ENCODE measurements at regions not wholly inside any gene's neighbourhood (a gene's known extent, or its start where the extent isn't known, plus 50 kb on each side); places are given as distances from the start of the nearest gene placed in this dataset.
"Not testable (repeated sequence)": the region's sequence is repeated elsewhere in the genome, so short reads cannot be mapped to it uniquely, and the experiment has no call there.

DNA sequence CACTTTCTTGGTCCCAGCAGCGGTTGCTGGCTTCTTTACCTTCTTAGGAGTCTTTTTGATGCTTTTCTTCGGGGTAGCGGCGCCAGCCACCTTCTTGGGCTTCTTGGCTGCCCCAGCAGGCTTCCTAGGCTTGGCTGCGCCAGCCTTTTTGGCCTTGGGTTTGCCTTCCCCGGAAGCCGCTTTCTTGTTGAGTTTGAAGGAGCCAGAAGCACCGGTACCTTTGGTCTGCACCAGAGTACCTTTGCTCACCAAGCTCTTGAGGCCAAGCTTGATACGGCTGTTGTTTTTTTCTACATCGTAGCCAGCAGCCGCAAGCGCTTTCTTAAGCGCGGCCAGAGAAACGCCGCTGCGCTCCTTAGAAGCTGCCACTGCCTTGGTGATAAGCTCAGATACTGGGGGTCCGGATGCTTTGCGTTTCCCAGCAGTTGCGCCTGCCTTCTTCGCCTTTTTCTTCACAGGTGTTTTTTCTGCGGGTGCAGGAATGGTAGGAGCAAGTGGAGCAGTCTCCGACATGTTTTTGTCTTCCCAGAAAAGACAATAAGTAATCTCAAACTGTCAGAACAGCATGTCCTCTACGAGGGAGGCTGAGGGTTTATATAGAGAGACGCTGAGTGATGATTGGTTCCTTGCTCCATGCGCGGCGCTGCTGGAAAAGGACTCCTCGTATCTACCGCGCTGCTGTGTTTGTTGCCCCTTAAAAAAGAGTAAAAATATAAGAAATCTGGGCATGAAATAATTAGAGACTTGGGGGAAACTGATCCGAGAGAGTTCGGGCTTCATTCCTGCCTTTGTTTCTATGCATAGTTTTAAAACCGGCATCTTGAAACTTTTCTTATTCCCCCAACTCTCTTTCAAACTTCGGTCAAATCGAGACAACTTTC lies 130.3 kb upstream of the BTN3A2 start:
- DNase-seq: peak; percentile 75

DNA sequence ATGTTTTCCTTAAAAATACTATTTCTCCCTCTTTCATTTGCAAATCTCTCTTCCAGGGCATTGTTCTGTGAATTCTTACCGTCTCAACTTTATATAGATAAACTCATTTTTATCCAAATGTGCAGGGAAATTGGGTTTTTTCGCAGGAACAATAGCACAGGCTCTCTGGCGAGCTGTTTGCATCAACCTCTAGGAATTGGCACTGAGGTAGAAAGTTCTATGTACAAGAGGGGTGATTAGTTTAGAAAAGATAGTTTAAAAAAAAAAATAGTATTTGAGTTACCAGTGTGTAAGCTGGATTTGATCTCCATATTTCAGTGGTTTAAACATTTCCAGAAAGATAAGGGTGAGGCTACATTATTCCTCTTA lies 129.7 kb upstream of the BTN3A2 start:
- DNase-seq: no peak

DNA sequence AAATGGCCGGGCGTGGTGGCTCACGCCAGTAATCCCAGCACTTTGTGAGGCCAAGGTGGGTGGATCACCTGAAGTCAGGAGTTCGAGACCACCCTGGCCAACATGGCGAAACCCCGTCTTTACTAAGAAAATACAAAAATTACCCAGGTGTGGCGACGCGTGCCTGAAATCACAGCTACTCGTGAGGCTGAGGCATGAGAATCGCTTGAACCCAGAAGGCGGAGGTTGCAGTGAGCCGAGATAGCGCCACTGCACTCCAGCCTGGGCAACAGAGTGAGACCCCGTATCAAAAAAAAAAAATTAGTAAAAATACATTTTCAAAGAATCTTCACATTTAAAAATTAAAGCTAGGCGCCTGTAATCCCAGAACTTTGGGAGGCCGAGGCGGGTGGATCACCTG lies 125.6 kb upstream of the BTN3A2 start:
- not testable (repeated sequence) for DNase-seq

DNA sequence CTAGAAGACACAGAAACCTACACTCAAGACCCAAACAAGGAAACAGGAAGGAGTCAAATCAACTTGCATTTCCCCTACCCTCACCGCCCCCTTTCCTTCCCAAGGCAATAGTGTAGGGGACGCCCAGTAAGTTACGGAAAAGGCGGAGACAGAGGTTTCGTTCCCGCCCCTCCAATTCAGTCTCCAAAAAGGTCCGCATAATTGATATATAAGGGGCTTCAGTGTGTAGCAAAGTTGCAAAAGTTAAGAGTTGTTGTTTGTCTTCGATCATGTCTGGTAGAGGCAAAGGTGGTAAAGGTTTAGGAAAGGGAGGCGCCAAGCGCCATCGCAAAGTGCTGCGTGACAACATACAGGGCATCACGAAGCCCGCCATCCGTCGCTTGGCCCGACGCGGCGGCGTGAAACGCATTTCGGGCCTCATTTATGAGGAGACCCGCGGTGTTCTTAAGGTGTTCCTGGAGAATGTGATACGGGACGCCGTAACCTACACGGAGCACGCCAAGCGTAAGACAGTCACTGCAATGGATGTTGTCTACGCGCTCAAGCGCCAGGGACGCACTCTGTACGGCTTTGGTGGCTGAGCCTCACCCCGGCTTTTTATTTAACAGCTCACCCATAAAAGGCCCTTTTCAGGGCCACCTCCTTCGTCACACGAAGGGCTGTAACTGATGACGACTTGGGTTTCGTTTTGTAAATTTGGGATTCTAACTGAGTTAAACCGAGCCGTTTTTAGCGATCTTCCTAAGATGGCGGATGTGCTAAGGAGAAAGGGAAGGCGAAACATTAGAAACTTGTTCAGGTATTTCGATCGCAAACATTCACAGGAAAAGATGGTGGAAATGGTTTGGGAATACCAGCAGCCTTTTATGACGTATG lies 124.6 kb upstream of the BTN3A2 start:
- peak; percentile 76 for DNase-seq

DNA sequence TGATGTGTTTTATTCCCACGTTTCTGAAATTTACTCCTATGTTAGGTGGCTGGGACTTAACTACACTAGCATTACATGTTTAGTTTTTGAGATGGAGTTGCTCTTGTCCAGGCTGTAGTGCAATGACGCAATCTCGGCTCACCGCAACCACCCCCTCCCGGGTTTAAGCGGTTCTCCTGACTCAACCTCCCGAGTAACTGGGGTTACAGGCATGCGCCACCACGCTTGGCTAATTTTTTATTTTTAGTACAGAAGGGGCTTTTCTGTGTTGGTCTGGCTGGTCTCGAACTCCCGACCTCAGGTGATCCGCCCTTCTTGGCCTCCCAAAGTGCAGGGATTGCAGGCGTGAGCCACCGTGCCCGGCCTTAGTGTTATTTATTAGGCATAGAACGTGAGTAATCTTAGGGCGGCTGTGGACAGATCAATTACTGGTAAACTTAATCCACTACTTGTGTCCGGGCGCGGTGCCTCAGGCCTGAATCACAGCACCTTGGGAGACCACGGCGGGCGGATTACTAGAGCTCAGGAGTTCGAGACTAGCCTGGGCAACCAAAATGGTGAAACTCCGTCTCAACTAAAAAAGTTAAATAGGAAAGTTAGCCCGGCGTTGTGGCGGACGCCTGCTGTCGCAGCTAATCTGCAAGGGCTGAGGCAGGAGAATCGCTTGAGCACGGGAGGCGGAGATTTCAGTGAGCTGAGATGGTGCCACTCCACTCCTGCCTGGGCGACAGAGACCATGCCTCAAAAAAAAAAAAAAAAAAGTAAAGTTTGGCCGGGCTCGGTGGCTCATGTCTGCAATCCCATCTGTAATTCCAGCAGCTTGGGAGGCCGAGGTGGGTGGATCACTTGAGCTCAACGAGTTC lies 123.7 kb upstream of the BTN3A2 start:
- DNase-seq: peak; percentile 79

DNA sequence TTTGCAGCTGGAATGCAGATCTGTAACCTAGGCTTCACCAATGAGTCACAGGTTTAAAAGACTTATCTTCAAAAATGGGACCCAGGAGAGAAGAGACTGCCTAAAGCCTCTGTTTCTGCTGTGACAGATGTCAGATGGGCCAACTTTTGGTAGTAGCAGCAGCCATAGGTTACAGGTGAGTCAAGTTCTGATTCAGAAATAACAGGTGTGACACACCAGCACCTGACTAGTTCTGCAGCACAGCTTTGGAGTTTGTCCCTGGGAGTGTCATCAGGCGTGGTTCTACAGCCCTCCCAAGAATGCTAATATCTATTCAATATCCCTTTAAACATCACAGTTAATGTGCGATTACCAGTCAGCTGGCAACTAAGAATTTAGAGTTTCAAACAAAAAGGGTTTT lies 121.9 kb upstream of the BTN3A2 start:
- no peak for DNase-seq

DNA sequence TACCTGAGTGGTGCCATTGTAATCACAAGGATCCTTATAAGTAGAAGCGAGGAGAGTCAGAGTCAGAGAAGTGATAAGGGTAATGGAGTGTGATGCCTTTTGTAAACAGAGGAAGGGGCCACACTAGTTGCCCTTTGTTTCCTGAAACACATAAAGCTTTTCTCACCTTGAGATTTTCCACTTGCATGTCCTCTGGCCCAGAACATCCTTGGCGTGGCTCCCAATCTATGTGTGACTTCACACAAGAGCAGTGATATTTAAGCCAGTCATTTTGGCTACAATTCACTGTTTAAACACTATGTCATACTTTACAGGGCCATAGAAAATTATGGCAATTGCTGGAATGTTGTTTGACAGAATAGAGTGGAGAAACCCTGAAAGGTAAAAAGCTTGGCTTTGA lies 121.2 kb upstream of the BTN3A2 start:
- no peak for DNase-seq

DNA sequence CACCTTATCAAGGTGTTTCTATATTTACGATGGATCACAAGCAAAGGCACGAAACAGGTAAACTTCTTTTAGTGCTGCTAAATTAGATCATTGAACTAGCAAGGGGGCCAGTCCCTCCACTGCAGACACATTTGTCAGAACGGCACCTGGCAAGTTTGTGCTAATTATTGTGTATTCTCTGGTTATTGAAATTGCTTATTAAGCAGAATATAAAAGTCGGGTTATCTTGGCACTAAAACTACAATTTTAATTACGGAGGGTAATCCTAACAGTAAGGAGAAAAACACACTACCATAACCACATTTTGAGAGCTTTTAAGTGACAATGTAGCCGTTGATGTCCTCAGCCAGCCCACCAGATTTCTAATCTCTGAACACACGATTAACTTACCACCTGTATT lies 118.9 kb upstream of the BTN3A2 start:
- no peak for DNase-seq

DNA sequence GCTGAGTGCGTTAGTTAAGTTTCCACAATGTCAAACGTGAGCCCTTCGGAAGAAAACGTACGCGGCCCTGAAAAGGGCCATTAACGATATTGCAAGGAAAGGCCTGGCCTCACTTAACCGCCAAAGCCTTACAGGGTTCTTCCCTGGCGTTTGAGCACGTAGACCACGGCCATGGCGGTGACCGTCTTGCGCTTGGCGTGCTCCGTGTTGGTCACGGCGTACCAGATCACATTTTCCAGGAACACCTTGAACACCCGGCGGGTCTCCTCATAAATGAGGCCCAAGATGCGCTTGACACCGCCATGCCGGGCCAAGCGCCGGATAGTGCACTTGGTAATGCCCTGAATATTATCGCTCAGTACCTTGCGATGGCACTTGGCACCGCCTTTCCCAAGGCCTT lies 118.4 kb upstream of the BTN3A2 start:
- no peak for DNase-seq

DNA sequence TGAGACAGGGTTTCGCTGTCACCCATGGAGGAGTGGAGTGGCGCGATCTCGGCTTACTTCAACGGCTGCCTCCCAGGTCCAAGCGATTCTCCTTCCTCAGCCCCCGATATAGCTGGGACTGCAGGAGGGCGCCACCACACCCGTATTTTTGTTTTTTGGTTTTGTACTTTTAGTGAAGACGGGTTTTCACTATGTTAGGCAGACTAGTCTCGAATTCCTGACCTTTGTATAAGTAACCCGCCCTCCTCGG lies 115.4 kb upstream of the BTN3A2 start:
- DNase-seq: no peak

DNA sequence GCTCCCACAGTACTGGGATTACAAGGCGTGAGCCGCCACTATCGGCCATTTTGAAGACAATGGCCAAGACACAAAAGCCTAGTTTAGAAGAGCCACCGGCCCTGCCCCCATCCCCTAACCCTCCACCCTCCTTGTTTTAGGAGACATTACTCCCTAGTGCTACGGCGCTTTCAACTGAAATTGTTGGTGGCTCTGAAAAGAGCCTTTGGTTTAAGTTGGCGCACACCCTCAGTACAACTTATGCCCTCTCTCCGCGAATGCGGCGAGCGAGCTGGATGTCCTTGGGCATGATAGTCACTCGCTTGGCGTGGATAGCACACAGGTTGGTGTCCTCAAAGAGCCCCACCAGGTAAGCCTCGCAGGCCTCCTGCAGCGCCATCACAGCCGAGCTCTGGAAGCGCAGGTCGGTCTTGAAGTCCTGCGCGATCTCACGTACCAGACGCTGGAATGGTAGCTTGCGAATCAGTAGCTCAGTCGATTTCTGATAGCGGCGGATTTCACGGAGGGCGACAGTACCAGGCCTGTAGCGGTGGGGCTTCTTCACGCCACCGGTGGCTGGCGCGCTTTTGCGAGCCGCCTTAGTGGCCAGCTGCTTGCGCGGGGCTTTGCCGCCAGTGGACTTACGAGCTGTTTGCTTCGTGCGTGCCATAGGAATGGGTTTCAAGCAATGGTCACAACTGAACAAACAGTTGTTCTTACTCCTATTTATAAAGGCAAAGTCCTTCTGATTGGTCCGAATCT lies 114.9 kb upstream of the BTN3A2 start:
- peak; percentile 80 for DNase-seq

DNA sequence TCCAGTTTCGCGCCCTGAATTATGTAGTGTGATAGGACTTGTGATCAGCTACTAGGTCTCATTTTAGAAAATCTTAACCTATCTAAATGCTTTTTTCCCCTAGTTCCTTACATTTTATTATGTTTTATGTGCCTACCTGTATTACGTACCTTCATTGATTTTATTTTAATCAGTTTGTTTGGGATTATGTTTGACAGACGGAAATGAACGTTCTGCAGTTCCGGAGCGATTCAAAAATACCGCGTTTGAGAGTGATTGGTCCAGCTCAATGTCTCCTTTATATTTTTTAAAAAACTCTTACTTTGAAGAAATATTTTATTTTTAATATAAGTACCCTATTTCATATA lies 114.3 kb upstream of the BTN3A2 start:
- no peak for DNase-seq

DNA sequence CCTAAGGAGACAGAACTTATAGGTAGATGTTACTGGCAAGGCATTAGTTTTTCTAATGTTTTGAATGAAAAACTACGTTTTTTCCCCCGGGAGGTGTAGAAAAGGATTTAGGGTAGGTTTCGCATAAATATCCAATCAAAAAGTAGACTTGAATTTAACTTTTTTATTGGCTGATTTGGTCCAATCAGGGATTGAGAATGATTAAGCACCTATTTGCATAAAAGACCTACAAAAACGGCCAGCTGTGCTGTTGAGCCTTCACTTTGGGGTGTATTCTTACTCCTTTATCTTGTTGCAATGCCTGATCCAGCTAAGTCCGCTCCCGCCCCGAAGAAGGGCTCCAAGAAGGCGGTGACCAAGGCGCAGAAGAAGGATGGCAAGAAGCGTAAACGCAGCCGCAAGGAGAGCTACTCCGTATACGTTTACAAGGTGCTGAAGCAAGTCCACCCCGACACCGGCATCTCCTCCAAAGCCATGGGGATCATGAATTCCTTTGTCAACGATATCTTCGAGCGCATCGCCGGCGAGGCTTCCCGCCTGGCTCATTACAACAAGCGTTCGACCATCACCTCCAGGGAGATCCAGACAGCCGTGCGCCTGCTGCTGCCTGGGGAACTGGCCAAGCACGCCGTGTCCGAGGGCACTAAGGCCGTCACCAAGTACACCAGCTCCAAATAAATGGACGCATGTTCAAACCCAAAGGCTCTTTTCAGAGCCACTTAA lies 113.5 kb upstream of the BTN3A2 start:
- peak; percentile 80 for DNase-seq

DNA sequence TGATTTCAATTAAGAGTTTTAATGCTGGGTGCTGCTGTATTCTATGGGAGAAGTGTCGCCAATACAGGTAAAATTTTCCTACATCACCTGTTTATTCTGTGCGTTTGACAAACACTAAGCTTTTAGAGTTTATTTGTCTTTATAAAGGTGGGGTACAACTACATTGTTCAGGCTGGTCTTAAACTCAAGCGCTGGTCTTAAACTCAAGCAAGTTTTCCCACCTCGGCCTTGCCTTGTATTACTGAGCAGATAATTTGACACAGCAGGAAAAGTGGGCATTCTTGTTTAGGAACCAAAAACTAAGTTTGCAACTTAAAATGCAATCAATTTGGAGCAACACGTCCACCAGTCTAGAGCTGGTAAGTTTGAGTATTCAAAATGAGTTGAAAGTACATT lies 112.9 kb upstream of the BTN3A2 start:
- no peak for DNase-seq

DNA sequence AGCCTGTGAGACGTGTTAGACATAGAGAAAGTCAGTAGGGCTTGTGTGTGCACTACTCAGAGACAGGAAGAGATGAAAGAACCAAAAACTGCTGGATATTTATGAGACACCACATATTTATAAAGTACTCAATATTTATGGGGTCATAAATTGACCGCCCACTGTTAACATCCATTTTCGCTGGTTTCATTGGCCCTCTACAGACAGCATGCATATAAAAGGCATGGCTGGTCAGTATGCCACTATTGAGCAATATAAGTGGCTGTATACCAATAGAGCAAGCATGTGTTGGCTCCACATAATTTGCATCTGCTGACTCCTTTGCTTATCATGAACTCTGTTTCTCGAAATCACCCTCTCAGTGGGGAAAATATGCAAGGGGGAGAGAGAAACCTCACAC lies 110.3 kb upstream of the BTN3A2 start:
- DNase-seq: no peak

DNA sequence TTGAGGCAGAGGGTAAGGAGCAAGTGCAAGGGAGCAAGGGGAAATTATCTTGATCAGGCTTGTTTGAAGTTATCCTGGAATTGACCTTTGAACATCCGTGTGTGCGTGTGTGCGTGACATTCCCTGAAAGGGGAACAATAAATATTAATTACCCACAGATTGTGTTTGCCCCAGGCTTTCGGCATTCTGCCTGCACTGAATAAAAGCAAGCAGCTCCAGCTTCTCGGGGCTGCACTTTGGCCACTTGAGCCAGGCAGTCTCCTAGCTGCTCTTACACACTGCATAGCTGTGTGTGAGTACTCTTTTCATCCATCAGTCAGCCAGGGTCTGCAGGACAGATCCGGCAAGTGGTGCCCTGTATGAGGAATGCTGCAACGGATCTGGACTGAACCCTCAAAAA lies 107.7 kb upstream of the BTN3A2 start:
- DNase-seq: no peak

DNA sequence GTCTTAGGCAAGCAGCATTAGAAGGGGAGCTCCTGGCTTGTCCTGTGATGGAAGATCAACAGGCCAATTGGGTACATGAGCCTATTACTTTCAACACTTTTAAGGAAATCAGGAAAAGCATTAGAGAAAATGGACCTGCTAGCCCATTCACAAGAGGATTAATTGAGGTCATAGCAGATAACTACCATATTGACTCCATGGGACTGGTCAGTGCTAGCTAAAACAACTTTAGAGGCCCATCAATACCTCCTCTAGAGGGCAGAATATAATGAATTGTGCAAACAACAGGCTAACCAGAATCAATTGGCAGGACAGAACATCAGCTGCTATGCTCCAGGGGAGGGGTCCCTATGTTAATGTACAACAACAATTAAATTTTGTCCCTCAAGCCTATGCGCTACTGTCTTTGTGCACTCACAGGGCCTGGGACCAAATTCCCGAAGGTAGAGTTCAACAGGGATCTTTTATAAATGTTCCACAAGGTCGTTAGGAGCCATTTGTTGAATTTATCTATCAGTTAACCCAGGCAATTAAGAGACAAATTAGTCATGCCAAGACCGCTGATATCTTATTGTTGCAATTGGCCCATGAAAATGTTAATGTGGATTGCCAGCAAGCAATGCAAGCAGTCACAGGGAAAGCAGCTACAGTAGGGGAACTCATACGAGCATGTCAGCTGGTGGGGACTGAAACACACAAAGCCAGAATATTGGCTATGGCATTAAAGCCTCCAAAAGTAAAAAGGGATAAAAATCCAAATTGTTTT lies 106.6 kb upstream of the BTN3A2 start:
- DNase-seq: no peak

DNA sequence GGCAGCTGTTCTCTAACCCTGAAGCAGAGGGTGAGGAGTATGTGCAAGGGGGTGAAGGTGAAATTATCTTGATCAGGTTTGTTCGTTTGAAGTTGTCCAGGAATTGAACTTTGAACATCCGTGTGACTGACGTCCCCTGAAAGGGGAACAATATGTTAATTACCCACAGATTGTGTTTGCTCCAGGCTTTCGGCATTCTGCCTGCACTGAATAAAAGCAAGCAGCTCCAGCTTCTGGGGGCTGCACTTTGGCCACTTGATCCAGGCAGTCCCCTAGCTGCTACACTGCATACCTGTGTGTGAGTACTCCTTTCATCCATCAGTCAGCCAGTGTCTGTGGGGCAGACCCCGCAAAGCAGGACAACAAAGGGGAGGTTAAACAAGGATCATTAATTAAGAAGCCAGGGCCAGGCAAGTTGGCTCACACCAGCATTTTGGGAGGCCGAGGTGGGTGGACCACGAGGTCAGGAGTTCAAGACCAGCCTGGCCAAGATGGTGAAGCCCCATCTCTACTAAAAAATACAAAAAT lies 104.8 kb upstream of the BTN3A2 start:
- no peak for DNase-seq

DNA sequence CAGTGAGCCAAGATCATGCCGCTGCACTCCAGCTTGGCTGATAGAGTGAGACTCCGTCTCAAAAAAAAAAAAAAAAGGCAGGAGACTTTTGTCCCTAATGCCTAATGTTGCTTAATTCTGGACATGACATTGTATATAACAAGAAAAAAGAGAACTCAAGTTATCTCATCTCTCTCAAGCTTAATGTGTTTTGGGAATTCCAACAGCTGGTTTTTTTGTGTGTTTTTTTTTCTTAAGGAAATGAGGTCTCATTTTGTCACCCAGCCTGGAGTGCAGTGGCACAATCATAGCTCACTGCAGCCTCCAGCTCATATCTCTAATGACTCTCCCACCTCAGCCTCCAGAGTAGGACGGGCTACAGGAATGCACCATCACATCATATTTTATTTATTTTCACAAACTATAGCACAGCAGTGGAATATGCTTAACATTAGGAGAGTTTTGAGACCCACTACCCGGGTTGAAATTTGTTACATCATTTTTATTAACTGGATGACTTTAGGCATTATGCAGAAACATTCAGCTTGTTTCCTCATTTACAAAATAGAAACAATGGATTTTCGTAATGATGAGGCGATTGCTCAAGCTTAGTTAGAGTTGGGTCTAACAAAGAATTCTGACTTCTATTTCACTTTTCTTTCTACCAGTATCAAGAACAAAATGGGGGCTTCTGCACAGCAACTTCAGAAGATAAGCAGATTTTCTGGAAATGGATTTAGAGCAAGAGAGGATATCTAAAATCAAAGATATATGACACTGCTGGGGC lies 104.1 kb upstream of the BTN3A2 start:
- no peak for DNase-seq

DNA sequence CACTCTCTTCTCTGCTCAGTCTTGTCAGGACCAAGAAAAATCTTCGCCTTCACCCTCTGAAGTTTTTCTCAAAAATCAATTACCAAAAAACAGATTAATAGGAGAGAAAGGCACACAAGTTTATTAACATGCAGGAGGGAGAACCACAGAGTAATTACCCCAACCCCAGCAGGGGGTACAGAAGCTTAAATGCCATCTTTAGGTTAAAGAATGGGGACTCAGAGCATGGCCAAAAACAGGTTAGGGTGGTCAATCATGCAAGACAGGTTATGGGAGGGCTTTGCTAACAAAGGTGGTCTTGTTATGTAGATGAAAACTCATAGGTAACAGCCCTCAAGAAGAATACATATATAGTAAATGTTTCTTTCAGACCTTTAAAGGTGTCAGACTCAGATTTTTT lies 100.5 kb upstream of the BTN3A2 start:
- DNase-seq: no peak
